Dermis microvascular lymphatic vessel endothelial cell (primary cell): ENCODE measurements at regions not wholly inside any gene's neighbourhood (a gene's known extent, or its start where the extent isn't known, plus 50 kb on each side); places are given as distances from the start of the nearest gene placed in this dataset.
"Not testable (repeated sequence)": the region's sequence is repeated elsewhere in the genome, so short reads cannot be mapped to it uniquely, and the experiment has no call there.

Source experiments
- DNase-seq, 2 donors: peaks; one replicate each; pipeline versions ENCODE4 v3.0.0 to v3.0.0-alpha.2; 2010; ENCODE audit warnings: low read depth in 2 of 2

DNA sequence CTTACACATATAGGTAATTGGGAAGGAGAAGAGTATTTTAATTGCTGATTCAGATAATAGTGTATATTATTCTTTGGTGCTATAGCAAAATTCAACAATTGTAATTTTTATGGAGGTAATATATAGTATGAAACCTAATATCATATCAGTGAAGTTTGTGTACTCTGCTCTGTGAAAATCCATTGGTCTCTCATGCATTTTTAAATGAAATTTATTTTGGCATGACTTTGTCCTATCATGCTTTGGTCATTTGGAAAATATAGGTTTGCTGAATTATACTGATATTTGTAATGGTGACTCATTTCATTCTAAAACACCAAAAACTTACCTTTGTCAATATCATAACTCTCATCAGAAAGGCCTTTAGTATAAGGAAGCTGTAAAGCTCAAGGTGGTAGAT, 962.0 kb upstream of the NOVA1 start:
- no peak for DNase-seq

GRCh38 chr14:27566843-27567382, 969.1 kb upstream of the NOVA1 start:
- DNase-seq, result no peak

DNA sequence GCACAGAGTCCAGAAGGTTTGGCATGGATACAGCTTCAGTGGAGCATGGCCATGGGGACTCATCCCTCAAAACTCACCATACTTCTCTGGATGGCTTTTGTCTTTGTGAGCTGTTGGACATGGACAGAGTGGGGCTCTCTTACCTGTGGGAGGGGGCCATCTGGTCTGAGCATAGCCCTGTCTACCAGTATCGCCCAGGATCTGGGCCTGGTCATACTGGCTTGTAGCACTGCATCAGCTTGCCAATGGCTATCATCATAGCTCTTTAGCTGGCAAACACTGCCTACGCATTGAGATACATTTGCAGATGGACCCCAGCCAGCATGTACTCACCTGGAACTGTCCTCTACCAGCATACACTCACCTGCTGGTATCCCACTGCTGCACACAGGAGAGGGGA, 975.2 kb upstream of the NOVA1 start:
- no peak for DNase-seq

DNA sequence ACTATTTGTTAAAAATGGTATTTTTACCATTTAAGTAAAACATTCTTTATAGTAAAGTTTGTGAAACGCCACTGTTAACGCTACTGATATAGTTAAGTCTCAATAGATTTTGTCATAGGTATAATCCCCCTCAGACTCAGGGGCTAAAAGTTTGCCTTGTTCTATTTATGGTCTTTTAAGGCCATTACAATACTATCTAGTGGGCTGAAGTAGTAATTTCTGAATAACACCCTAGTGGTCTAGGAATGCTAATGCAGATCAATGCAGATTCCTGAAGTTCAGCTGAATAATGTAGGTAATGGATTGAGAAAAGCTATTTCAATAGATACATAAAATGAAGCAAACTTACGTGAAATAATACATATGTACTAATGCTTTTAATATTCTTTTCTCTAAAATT, 989.3 kb upstream of the NOVA1 start:
- no peak for DNase-seq

- DNase-seq, result no peak
Observed at GRCh38 chr14:27605282-27605681, 1007.4 kb upstream of the NOVA1 start.

GRCh38 chr14:27608377-27608776, 1010.5 kb upstream of the NOVA1 start:
- no peak for DNase-seq

GRCh38 chr14:27612121-27612520, 1014.3 kb upstream of the NOVA1 start:
- no peak for DNase-seq

DNA sequence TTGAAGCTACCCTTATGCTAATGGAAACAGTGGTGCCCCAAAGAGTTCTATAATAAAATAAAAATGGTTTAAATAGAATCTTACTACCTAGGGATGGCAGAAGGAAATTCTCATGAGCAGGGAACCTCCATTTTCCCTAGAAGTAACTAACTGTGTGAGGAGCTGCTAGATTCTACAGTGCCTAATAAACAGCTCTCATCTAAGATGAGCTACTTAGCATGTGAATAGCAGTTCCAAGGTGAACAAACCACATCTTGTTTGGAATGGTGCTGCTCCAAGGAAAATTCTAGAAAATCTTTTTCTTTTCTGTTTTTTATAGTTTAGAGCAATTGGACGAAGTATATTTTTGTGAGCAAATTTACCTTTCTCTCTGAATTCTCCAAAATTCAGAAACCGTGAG, 1015.3 kb upstream of the NOVA1 start:
- no peak for DNase-seq

DNA sequence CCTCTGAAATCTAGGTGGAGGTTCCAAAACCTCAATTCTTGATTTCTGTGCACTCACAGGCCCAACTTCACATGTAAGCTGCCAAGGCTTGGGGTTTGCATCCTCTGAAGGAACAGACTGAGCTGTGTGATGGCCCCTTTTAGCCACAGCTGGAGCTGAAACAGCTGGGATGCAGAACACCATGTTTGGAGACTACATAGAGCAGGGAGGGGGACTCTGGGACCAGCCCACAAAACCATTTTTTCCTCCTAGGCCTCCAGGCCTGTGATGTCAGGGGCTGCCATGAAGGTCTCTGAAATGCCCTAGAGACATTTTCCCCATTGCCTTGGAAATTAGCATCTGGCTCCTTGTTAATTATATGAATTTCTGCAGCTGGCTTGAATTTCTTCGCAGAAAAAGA, 1025.9 kb upstream of the NOVA1 start:
- DNase-seq, result no peak

DNA sequence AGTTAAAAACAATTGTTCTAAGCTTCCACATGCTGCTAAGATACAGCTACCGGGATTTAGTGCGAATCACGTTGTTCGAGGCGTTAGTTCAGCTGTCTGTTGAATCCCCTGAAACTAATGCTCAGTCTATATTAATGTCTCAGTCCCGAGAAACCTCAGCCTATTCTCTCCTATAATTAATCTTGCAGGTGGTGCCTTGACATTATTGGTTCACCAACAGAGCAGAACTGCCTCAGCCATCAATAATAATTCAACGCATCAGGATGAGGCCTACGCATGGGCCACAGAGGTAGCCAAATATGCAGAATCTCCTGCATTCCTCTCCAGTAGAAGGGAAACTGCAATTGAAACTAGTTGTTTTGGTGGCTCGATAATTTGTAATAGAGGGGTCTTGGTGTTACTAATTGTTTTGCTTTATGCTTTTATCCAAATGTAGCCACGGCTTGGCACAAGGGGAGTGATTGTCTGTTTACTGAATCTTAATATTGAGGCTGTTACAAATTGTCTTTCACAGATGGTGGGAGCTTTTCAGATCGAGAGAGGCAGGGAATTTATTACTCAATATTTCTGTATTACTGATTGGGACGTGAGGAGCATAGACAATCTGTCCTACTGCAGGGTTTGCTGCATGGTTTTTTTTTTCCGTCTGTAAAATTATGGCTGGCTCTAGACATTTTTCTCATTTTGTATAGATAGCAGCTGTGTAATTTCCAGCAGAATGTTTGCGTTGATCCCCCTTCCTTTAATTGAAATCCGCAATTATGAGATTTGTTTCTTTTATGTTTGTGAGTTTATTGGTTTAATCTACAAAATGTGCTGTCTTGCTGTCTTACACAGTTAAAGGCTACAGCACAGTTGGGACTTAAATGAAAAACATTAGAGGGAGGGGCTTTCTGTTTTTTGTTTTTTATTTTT, 1036.5 kb upstream of the NOVA1 start:
- no peak for DNase-seq

- not testable (repeated sequence) for DNase-seq
Observed at GRCh38 chr14:27640688-27641087, 1042.9 kb upstream of the NOVA1 start.

DNA sequence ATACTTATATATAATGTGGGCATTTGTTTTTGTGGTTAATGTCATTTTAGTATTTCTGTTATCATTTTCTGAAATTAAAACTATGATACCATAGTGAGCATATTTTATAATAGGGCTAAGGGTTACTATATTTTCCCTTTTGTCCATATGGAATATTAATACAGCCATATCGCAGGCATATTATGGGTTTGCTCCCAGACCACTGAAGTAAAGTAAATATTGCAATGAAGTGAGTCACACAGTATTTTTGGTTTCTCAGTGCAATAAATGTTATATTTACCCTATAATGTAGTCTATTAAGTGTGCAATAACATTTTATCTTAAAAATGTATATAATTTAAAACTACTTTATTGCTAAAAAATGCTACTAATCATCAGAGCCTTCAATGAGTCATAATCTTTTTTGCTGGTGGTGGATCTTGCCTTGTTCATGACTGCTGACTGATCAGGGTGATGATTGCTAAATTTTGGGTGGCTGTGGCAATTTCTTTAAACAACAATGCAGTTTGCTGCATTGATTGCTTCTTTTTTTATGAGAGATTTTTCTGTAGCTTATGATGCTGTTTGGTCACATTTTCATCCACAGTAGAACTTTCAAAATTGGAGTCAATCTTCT, 1044.5 kb upstream of the NOVA1 start:
- DNase-seq, result no peak

DNA sequence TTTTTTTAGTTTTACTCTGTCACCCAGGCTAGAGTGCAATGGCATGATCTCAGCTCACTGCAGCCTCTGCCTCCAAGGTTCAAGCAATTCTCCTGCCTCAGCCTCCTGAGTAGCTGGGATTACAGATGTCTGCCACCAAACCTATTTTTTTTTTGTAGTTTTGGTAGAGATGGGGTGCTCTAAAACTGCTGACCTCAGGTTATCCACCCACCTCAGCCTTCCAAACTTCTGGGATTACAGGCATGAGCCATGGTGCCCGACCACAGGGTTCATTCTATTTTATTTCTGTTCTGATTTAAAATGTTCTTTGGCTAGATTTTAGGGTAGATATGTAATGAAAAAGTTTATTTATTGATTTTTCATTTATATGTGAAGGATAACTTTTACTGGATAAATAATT, 1062.8 kb upstream of the NOVA1 start:
- no peak for DNase-seq

DNA sequence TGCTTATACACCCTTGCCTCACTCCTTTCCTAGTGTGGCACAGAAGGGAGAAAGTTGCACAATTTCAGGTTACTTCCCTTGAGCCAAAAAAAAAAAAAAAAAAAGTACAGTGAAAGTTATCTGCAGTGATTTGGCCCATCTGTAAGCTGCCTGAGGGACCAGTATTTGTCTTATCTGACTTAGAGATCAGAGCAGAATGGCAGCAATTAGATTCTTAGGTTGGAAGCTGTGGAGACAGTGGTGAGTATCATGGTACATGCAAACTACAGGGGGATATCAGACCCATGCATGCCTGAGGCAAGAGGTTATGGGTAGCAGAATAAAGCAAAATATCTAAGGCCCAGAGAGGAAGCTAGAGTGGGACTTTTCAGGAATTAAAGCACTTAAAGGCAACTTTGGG, 1070.7 kb upstream of the NOVA1 start:
- DNase-seq, result no peak

DNA sequence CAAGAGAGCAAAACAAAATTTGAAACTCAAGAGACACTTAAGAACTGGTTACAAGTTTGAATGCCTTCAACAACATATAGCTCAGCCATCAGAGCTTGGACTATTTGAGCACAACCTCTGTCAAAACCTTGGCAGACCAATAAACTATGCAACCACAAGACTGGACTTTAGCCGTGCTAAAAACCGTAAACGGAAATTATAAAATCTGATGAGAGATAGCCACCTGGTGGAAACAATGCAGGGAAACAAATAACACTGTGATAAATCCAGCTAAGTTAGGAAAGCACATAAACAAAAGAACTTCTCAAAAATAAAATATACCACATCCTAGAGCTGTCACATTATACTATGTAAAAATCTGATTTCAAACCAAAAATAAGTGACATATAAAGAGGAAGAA, 1074.2 kb upstream of the NOVA1 start:
- no peak for DNase-seq

GRCh38 chr14:27672811-27673737, 1075.2 kb upstream of the NOVA1 start:
- DNase-seq, result not testable (repeated sequence)

DNA sequence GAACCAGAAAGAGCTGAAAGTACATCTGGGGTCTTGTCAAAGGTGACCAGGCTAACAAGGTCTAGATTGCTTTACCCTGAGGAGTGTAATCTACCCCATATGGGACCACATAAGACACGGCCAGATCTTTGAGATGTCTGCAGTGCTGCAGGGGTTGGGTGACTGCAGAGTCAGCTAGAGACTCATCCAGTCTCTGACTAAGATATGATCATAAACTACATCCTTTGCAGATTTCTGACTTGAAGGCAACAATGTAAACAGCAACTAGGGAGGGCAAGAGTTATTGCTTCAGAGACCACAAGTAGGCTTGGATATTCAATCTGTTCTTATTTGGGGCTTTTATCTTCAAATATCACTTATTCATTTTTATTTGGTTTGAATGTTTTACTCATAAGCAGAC, 1080.5 kb upstream of the FOXG1 start:
- no peak for DNase-seq

GRCh38 chr14:27688841-27689444, 1077.6 kb upstream of the FOXG1 start:
- DNase-seq, result no peak

DNA sequence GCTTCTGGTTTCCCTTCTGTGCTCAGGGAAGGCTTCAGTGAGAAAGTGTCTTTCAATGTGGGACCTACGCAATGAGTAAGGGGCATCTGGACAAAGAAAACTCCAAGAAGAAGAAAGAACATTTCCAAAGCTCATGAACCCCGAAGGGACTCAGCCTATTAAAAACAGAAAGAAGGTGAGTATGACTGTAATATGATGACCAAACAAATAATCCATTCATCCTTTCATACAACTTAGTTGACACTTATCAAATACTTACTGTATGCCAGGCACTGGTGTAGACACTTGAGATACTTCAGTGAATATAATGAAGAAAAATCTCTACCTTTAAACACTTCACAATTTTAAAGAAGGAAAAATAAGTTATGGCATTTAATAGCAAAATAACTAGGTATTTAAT, 1054.2 kb upstream of the FOXG1 start:
- no peak for DNase-seq

DNA sequence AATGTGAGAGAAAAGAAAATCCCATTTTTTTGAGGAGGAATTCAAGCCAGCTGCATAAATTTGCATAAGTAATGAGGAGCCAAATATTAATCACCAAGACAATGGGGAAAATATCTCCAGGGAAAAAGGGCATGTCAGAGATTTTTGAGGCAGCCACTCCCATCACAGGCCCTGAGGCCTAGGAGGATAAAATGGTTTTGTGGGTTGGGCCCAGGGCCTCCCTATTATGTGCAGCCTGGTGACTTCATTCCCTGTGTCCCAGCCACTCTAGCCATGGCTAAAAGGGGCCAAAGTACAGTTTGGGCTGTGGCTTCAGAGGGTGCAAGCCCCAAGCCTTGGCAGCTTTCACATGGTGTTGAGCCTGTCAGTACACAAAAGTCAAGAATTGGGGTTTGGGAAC, 1051.0 kb upstream of the FOXG1 start:
- no peak for DNase-seq

GRCh38 chr14:27721760-27722159, 1044.8 kb upstream of the FOXG1 start:
- no peak for DNase-seq
